Mesothelial cell of epicardium (in vitro differentiated cells): ENCODE measurements at regions not wholly inside any gene's neighbourhood (a gene's known extent, or its start where the extent isn't known, plus 50 kb on each side); places are given as distances from the start of the nearest gene placed in this dataset.
A peak's percentile ranks its signal among the peaks of the same experiment; 100 is the strongest.

Experiments
- DNase-seq, 2 experiments: peaks; one replicate each; pipeline ENCODE4 v3.0.0; 2021; ENCODE audit warnings: low spot score in 2 of 2; ENCODE audit not compliant: unreplicated experiment in 2 of 2
- H3K27ac Mint-ChIP-seq: 2 replicates; pipeline ENCODE4 v1.8.0; 2021; ENCODE audit warnings: mixed read lengths
- H3K27me3 Mint-ChIP-seq: 2 replicates; pipeline ENCODE4 v1.8.0; 2021; ENCODE audit warnings: low read depth, mixed read lengths
- H3K36me3 Mint-ChIP-seq: 2 replicates; pipeline ENCODE4 v1.8.0; 2021; ENCODE audit warnings: mixed read lengths
- H3K4me1 Mint-ChIP-seq: 2 replicates; pipeline ENCODE4 v1.8.0; 2021; ENCODE audit warnings: mixed read lengths
- H3K4me3 Mint-ChIP-seq: 2 replicates; pipeline ENCODE4 v1.8.0; 2021; ENCODE audit warnings: mild to moderate bottlenecking, moderate library complexity, mixed read lengths
- H3K9me3 Mint-ChIP-seq: 2 replicates; pipeline ENCODE4 v1.8.0; 2021; ENCODE audit warnings: mixed read lengths
- TF ChIP-seq, protein P1 (sequence below): fragments of 200-600 bp; sonication (generic); IDR thresholded peaks from one replicate; pipeline ENCODE4 v1.5.0; 2021; ENCODE audit warnings: antibody characterized with exemption; ENCODE audit not compliant: unreplicated experiment

DNA sequence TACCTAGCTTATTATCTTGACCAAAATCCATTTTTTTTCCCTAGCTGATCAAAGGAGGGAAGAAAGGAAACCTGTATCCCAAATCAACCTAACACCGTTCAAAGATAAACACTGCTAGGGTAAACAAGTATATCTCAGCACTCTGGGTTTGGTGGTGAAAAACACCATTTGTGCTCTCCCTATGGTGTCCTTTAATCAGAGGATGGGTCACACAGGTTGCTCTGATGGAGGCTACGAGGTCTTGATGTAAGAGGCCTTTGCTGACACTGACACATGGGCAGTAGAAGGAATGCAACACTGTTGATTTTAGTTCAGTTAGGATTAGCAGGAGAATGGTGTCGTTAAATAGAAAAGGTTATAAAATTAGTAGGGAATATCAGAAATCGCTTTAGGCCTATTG lies 179.3 kb downstream of the HDGFL1 start:
- H3K27ac Mint-ChIP-seq, result no peak overlapping the region
- TF ChIP-seq, protein P1, sequence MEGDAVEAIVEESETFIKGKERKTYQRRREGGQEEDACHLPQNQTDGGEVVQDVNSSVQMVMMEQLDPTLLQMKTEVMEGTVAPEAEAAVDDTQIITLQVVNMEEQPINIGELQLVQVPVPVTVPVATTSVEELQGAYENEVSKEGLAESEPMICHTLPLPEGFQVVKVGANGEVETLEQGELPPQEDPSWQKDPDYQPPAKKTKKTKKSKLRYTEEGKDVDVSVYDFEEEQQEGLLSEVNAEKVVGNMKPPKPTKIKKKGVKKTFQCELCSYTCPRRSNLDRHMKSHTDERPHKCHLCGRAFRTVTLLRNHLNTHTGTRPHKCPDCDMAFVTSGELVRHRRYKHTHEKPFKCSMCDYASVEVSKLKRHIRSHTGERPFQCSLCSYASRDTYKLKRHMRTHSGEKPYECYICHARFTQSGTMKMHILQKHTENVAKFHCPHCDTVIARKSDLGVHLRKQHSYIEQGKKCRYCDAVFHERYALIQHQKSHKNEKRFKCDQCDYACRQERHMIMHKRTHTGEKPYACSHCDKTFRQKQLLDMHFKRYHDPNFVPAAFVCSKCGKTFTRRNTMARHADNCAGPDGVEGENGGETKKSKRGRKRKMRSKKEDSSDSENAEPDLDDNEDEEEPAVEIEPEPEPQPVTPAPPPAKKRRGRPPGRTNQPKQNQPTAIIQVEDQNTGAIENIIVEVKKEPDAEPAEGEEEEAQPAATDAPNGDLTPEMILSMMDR, result no peak

GRCh38 chr6:22749696-22750095 lies 180.3 kb downstream of the HDGFL1 start:
- Mint-ChIP-seq H3K27me3 (no peaks in the 10 kb centered on the region), H3K36me3 (no peaks in the 10 kb centered on the region), H3K9me3 (peaks cover 6% of the 10 kb centered on the region), H3K4me3 (no peak overlapping the region), H3K4me1 (peaks cover 31% of the 10 kb centered on the region), H3K27ac (no peak overlapping the region)
- no peak for DNase-seq
- TF ChIP-seq, protein P1, result no peak

More for the DNA sequence above, 179.3 kb downstream of the HDGFL1 start:
- Mint-ChIP-seq H3K36me3 (no peaks in the 10 kb centered on the region), H3K27me3 (no peaks in the 10 kb centered on the region), H3K4me1 (peaks cover 30% of the 10 kb centered on the region), H3K4me3 (no peak overlapping the region), H3K9me3 (peaks cover 6% of the 10 kb centered on the region)
- no peak for DNase-seq

DNA sequence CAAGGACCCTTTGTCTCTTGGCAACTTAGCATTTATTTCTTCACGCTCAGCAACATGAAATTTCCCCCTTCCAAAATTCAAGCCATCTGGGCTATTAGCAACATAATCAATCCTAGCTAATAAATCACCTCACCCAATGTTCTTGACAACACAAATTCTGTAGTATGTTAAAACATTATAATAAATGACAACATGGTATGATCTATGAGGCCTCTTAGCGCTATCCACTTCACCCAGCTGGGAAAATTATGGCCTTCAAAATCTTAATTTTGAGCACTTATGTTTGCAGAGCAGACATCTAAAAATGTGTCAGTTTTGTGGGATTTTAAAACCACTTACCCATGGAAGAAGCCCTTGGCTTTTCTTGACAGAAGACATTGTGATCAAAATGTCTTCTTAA lies 181.9 kb downstream of the HDGFL1 start:
- Mint-ChIP-seq H3K27me3 (no peaks in the 10 kb centered on the region), H3K36me3 (no peaks in the 10 kb centered on the region), H3K4me1 (peaks cover 35% of the 10 kb centered on the region), H3K4me3 (no peak overlapping the region), H3K27ac (peak overlapping the region; percentile 47), H3K9me3 (no peaks in the 10 kb centered on the region)
- DNase-seq, result no peak
- TF ChIP-seq, protein P1, result no peak

DNA sequence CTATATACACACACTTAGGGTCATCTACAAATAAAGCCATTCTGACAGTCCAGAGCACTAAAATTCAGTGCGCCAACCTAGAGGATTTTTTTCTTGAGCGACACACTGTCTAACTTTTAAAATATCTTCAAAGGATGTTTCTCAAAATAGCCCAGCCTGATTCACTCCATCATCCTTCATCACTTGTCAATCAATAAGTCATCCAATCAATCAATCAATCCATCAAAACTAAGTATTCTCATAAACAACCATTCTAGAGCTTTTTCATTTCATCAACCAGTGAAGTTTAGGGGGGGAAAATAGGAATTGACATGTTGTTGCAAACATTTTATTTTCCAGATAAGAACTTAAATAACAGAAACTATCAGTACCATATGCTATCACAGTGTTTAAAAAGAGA lies 183.2 kb downstream of the HDGFL1 start:
- H3K4me1 Mint-ChIP-seq, result peaks cover 35% of the 10 kb centered on the region

DNA sequence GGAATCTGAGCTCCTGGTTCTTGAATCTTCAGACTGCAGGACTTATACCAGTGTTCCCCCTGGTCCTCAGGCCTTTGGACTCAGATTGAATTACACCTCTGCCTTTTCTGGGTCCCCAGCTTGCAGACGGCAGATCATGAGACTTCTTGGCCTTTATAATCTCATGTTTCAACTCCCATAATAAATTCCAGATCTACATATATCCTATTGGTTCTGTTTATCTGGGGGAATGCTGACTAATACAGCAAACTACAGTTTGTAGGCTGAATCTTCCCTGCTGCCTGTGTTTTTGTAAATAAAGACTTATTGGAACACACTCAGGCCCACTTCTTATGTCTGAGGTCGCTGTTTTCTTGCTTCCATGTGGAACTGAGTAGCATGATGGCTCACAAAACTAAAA lies 184.7 kb downstream of the HDGFL1 start:
- Mint-ChIP-seq H3K9me3 (no peaks in the 10 kb centered on the region), H3K27ac (no peak overlapping the region), H3K27me3 (no peaks in the 10 kb centered on the region), H3K4me3 (no peak overlapping the region), H3K36me3 (no peaks in the 10 kb centered on the region), H3K4me1 (peaks cover 43% of the 10 kb centered on the region)
- DNase-seq, result no peak
- TF ChIP-seq, protein P1, result no peak

More for the DNA sequence above, 183.2 kb downstream of the HDGFL1 start:
- Mint-ChIP-seq H3K4me3 (no peak overlapping the region), H3K36me3 (no peaks in the 10 kb centered on the region), H3K9me3 (no peaks in the 10 kb centered on the region), H3K27me3 (no peaks in the 10 kb centered on the region), H3K27ac (no peak overlapping the region)
- no peak for DNase-seq
- TF ChIP-seq, protein P1, result no peak

- Mint-ChIP-seq H3K27me3 (no peaks in the 10 kb centered on the region), H3K4me3 (no peak overlapping the region), H3K9me3 (peaks cover 3% of the 10 kb centered on the region), H3K27ac (no peak overlapping the region), H3K4me1 (peaks cover 33% of the 10 kb centered on the region), H3K36me3 (peaks cover 1% of the 10 kb centered on the region)
- TF ChIP-seq, protein P1, result no peak
- DNase-seq, result no peak
Observed at GRCh38 chr6:22755605-22756004, 186.2 kb downstream of the HDGFL1 start.
